Left renal cortex interstitium (tissue), 4 donors: ENCODE measurements at regions not wholly inside any gene's neighbourhood (a gene's known extent, or its start where the extent isn't known, plus 50 kb on each side); places are given as distances from the start of the nearest gene placed in this dataset.
"Not testable (repeated sequence)": the region's sequence is repeated elsewhere in the genome, so short reads cannot be mapped to it uniquely, and the experiment has no call there.

Experiments used
- DNase-seq, 4 donors: peaks; one replicate each; pipeline ENCODE4 v3.0.0-alpha.2; 2013; ENCODE audit warnings: low read depth in 4 of 4, low spot score in 2 of 4, missing footprints in 1 of 4

DNA sequence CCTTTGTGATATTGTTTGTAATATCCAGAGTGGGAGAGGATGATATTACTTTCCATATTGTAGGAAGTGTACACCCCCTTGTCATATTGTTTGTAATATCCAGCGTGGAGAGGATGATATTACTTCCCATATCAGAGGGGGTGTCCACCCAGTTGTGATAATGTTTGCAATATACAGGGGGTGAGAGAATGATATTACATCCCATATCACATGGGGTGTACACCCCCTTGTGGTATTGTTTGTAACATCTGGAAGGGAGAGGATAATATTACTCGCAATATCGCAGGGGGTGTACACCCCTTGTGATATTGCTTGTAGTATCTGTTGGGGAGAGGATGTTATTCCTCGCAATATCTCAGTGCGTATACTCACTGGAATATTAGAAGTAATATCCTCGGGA lies 61.5 kb downstream of the PRSS23 start:
- DNase-seq, result no peak

DNA sequence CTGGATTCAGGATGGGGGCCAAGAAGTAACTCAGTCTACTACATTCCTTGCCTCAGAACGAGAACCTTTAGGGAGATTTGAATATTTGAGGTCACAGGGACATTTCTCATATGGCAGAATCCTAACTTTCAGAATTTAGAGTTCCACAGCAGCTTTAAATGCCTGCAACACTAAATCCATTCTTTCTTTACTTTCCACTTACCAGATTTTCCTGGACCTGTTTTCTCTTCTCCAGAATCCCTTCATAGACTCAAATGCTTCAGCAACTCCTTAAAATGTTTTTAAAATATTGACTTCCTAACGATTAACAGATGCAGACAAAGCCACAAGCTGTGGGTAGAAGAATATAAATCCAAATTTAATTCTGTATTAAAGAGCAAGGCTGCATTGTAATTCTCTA lies 63.1 kb downstream of the PRSS23 start:
- no peak for DNase-seq

DNA sequence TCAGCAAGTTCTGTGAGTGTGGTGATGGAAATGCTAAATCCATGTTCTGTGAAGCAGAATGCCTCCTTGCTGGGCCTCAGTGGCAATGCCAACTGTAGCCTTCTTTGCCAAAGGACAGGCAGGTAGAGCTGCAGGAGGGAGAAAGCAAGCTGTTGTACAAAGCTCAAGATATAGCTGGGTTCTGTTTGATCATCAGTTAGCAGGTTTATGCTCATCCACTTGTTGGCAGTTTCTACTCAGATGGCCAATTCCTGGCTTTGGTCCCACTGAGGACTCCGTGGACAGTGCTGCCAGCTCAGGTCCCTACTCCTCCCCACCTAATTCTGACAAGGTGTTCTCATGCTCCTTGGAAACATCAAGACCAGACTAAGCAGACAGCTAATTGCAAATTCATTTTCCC lies 65.1 kb downstream of the PRSS23 start:
- DNase-seq, result no peak

DNA sequence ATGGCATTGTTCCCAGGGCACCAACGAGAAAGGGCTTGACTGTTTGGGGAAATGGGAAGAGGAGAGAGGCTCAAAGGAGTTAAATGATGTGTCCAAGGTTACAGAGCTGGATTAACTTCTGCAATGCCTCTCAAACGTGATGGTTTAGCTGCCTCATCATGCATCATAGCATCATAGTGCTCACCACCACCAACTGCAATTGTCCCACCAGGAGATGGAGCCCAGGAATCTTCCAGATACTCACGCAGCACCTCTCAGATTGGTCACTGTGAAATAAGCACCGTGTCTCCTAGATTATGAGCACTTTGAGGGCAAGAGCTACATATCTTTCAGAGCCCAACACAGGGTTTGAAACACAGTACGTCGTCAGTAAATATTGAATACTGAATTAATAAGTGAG lies 69.2 kb downstream of the PRSS23 start:
- no peak for DNase-seq

DNA sequence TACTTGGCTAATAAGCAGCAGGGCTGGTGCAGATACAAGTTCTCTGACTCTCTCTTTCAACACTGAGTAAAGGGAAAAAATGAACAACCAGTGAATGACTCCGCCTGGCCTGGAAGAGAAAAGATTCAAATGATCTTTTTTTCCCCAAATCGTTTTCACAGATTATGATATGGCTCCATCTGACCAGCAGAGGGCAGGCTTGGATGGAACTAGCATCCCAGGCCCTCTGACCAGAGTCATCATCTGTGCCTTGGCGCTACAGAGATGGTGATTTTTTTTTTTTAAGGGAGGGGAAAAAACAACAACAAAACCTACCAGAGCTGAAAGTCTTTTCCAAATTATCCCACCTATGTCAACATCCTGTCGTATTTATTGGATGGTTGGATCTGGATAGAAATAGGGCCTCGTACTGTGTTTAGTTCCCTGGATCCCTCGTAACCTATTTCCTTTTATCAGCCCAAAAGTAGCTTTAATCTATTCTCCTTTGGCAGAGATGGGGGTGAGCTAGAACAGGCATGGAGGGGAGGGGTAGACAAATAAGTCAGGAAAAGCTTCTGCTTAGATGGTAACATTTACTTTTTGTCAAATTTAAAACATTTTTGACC lies 69.7 kb downstream of the PRSS23 start:
- DNase-seq, result peak in 3 of 4 donors; percentile 28 to 46 (median 38)

DNA sequence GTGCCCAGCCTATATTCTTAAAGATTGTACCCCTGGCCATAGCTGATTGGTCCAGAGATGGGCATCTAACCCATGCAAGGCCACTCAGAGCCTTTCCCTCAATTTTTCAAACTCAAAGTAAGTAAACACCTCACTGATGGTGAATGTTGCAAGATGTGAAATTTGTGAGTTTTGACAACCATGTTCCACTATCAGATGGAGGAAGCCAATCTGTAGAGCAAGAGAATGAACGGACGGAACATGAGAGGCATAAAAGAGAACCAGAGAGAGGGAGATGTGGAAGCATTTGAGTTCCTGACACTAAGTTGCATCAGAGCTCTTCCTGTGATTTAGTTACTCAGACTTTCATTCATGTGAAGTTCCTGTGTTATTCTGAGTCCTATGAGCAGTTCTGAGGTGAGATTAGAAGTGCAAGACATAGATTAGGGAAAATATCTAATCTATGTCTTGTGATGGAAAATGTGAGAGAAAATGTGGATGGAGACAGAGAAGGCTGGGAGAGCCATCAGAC lies 73.3 kb downstream of the PRSS23 start:
- DNase-seq, result no peak

DNA sequence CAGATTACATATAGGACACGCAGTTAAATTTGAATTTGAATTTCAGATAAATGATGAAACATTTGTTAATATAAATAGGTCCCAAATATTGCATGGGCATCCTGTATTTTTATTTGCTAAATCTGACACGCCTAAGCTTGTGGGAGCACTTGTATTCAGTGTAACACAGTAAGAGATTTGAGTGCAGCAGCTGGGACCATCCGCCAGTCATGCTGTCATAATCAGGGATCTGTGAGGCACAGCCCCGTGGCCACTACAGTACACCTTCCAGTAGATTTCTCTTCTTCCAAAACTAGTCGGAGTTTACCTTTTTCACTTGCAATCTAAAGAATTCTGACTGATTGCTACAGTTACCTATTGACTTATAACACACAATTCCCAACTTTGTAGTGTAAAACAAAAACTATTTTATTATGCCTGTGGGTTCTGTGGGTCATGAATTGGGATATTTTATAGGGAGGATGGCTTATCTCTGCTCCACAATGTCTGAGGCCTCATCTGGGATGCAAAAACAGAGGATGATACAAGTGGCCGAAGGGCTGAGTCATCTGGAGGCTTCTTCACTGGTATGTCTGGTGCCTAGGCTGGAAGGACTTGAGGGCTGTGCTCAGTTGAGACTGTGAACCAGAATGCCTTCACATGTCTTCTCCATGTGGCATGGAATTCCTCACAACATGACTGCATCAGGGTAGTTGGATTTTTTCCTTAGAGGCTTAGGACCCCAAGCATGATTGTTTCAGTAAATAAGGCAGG lies 74.1 kb downstream of the PRSS23 start:
- DNase-seq, result no peak

DNA sequence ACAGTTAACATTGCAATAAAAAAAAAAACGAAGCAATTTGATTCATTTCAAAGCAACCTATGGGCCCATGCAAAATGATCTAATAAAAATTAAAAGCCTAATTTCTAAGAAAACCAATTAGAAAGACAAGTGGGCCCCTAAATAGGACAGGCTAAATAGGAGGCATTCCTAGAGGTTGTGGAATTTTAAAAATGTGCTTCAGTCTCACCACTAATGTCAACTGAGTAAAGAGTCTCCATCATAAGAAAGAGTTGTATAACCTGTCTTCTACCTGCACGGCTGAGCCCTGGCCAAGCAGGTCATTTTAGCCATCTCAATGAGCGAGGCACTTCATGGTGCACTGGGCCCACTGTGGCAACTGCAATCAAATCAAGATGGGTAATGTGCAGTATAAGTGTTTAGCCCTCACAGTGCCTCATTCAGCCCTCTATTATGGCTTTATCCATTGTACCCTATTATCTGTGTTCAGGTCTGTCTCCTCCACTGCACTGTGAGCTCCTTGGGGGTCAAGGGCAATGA lies 76.4 kb downstream of the PRSS23 start:
- no peak for DNase-seq

DNA sequence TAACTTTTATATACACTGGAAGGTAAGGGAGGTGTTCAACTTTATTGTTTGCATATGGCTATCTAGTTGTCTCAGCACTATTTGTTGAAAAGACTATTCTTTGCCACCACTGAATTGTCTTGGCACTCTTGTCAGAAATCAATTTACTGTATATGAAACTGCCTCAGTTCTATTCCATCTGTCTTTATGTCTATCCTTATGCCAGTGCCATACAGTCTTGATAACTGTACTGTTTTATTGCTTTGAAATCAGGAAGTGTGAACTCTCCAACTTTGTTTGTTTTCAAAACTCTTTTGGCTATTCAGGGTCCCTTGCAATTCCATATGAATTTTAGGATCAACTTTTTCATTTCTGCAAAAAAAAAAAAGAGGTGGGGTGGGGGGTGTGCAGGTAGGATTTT lies 77.2 kb downstream of the PRSS23 start:
- DNase-seq, result no peak

DNA sequence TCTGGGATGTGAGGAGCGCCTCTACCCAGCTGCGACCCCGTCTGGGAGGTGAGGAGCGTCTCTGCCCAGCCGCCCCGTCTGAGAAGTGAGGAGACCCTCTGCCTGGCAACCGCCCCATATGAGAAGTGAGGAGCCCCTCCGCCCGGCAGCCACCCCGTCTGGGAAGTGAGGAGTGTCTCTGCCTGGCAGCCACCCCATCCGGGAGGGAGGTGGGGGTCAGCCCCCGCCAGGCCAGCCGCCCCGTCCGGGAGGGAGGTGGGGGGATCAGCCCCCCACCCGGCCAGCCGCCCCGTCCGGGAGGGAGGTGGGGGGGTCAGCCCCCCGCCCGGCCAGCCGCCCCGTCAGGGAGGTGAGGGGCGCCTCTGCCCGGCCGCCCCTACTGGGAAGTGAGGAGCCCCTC lies 76.0 kb downstream of the FZD4 start:
- not testable (repeated sequence) for DNase-seq

DNA sequence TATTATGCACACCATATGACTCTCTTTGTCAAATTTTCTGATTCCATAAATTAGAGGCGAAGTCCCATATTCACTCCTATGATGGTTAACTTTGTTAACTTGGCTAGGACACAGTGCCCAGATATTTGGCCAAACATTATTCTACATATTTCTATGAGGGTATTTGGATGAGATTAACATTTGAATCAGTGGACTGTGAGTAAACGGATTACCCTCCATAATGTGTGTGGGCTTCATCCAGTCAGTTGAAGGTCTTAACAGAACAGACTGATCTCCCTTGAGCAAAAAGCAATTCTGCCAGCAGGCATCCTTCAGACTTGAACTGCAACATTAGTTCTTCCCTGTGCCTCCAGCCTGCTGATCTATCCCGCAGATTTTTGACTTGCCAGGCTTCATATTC lies 69.9 kb downstream of the FZD4 start:
- no peak for DNase-seq

DNA sequence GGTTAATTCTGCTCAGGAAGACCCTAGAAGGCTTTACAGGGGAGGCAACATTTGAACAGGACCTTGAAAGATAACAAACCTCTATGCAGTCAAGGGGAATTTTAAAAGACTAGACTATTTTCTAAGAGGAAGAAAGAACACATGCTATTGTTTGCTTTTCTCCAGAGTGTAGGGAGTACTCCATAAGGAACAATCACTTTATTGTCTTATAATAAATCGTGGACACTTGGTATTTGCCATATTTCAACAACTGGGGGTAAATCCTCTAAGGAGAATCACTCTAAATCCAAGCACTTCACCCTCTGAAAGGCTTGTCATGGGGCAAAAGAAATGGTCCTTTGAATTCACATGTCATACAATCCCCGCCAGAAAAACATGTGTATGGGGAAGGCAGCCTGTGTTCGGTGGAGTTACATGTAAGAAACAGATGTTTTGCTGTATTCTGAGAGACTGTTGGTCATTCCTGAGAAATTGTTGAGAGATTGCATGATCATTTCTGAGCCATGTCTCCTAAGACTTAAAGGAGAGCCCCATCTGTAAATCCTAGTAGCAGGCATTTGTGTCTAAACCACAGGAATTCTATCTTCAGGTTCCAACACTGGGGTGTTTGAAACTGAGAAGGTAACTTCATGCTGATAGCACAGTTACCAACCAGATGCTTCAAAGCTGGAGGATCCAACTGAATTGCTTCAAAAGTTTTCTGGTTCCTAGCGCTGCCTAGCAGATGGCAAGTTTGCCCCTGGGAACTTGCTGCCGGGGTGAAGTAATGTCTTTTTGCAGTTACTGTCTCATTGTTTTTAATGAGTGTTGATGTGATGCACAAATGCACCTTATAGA lies 66.8 kb downstream of the FZD4 start:
- DNase-seq, result no peak

DNA sequence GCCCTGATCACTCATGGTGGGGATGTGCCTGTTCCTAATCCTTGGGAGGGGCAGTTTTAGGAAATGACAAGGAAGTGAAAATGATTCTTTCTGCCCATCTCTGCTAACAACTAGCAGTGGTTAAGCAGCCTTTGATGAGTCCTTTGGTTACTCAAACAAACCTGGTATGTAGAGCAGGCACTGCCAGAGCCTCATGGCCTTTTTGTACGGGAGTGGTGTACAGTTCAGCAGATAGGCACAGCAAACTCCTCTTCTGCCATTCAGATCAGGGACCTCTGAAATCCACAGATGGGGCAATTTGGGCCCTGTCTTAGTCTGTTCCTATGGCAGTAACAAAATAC lies 66.2 kb downstream of the FZD4 start:
- no peak for DNase-seq

DNA sequence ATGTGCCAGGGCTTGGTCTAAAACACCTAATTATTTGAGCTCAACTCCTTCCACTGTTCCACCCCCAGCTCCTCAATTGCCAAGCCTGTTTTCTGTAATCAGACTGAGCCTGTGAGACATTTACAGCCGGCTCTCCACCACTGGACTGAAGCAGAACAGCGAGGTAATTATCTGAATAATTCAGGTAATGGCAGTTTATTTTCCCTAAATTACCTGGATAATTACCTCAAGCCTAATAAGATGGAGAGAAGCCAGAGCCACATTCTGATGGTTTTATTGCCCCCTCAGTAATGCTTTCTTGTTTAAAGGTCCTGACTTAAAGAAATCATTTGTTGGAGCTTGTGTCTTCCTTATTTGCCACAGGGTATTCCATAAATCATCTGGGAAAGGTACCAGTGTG lies 64.2 kb downstream of the FZD4 start:
- no peak for DNase-seq

DNA sequence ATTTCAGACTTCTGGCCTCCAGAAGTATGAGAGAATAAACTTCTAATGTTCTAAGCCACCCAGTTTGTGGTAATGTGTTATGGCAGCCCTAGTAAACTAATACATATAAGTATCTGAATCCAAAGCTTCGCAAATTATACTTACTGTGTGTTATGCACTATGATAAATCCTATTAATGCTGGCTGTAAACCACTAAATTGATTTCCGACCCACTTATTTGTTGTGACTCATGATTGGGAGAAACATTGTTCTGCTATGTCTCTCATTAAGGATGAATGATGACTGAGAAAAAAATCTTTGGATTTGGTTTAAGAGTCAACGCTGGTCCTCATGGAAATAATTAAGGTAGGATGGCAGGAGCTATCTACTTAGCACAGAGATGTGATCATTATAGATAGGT lies 62.0 kb downstream of the FZD4 start:
- no peak for DNase-seq
